ENCODE measurements at regions not wholly inside any gene's neighbourhood (a gene's known extent, or its start where the extent isn't known, plus 50 kb on each side); places are given as distances from the start of the nearest gene placed in this dataset.

DNA sequence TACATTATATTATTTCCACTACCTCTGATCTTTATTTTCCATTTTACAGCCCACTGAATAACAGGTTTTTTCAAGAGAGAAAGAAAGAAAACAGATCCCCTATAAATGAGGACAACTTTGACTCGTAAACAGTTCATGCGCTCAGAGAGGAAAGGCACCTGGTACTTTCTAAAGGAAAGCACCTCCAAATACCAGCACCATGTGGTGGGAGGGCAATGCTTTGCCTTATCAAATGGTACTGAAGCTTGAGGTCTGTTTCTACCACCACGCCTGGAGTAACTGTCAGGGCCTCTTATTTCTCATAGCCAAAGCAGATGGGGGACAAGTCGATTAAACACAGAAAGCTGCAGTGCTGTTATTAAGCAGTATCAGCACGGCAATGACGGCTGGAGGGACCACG is 510.3 kb upstream of the ZFHX3 start:
- no peak for DNase-seq

- no peak for DNase-seq
Measured at GRCh38 chr16:73553941-73554660, 506.2 kb upstream of the ZFHX3 start.

DNA sequence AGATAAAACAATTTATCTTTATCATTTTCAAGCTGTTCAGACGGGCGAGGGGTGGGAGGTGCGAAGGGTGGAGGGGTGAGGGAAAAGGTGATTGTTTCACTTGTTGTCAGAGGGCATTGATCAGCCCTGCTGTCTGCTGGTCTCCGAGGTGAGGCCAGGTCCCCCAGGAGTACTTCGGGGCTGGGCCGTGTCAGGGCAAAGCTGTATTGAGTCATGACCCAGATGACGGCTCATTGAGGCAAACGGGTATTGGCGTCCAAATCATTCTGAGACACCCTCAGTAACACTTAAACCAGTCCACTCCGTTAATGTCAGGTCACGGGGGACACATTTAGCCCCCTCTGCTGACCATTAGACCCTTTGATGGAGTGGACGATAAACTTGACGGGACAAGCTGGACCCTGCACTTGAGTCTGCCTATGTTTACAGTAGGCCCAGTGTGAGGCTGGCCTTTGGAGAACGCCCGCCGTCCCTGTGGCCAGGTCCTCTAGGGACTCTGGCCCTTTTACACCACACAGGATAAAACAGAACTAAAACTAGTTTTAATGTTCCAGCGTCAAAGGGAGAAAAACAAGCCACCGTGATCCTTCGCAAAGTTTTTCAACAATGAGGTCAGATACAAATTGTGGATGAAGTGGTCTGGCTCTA is 502.2 kb upstream of the ZFHX3 start:
- no peak for DNase-seq

GRCh38 chr16:73547552-73548403 is 499.9 kb upstream of the ZFHX3 start:
- no peak for DNase-seq

DNA sequence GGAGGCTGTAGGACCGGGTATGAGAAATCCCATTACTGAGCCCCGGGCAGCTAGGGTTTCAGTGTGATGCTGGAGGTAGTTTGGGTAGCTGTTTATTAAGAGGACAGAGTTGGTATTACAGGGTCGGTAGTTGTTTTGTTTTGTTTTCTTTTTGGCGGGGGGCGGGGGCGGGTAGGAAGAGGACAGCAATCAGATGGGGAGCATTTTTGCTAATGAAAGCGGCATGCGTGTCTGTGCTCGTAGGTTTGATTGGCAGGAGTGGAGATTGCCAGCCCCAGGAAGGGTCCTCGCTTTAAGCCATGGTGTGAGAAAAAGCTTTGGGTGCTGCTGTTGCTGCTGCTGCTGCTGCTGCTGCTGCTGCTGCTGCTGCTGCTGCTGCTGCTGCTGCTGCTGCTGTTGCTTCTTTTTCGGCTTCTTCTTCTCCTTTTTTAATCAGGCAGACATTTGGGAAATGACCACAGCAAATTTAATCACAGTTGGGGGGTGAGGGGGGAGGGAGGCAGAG is 498.5 kb upstream of the ZFHX3 start:
- DNase-seq = no peak

DNA sequence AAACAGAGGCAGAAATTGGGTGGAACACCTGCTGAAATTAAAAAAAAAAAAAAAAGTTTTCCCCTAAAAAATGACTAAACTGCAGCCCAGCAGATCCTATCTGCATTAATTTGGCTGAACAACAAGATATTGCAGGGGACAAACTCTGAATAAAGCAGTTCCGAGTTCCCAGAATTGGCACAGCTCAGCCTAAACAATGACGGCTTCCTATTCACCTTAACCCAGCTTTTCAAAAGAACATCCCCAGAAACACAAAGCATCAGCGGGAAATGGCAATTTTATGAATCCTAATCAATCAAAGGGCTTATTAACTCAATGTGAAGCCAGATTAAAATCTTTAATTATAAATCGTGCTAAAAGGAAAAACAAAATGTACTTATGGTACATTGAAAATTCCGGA is 497.8 kb upstream of the ZFHX3 start:
- DNase-seq = no peak

- DNase-seq = no peak
Measured at GRCh38 chr16:73545290-73545689, 497.4 kb upstream of the ZFHX3 start.

DNA sequence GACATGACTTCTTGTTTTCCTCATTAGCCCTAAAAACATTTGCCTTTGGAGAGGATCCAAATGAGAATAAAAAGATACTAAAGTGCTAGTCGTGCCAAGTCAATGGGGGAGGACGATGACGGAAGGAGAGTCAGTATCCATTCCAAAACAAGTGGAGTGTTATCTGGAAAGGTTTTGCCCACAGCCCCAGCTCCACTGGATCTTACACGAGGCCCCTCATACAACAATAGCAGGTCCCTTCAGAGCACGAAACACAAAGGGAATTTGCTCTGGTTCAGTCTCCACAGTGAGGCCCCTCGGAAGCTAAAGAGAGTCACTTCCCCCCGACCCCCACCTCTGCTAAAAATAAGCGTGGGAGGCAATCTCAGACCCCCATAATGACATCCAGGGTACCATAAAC is 496.9 kb upstream of the ZFHX3 start:
- no peak for DNase-seq

DNA sequence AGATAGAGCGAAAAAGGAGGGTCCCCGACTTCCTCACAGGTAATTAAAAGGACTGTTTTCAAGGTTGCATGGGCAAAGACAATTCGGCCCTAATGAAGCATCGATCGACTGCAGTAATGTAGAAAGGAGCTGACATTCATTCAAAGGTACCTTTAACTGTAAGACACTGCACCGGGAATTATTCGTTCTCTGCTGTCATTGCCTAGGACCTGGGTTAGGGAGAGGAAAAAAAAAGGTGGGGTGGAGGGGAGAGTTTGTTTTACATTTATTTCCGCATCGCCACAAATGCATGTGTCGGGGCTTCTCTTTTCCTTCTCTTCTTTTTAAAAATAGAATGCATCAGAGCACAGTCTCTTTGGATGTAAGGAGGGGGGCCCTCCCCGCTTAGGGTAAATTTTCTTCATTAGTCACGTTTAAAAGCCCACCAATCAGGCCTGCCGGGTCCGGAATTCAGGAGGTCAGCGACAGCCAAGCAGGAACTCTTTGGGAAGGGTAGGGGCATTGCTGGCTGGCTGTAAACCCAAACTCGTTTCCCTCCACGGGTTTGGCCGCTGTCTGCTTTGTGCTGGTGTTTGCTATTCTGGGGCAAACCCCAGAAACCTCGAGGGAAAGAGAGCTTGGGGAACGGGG is 496.2 kb upstream of the ZFHX3 start:
- DNase-seq = no peak

DNA sequence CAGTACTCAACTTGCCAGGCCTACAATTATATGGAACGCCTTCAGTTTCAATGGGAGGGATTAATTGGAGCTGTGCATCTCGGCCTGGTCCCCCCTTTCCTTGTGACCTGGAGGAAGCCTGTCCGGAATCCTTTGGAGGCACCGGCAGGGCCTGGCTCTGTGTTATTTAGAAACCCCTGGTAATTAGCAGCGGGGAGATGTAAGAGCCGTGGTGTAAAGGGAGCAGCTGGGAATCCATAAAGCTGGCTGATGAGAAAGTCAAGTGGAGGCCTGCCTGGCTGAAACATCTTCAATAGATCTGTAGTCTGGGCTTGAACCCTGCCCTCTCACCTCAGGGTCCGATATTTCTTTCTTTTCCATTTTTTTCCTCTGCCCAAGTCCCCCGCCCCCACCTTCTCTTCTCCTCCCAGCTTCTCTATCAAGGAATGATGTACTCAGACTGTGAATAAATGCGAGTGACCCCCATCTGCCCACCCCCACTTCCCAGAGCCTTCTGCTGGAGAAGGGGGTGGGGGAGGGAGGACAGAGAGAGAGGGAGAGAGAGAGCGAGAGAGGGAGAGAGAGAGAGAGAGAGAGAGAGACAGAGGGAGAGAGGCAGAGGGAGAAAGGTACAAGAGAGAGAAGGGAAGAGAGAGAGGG is 495.5 kb upstream of the ZFHX3 start:
- DNase-seq = no peak

DNA sequence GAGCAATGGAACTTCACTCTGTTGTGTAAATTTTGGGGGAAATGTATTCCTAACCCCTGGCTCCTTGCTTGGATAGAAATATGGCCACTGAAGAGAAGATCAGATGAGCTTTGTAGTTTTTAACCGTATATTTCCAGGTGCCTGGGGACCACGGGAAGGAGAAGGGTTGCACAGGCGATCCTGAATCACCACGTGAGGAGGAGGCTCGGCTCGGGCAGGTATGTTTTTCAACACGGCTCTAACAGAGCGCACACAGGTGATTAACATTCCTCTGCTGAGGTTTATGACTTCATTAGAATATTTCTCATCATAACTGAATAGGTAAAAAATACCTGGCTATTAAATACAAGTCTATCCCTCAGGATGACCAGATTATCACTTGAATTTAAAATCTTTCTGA is 495.0 kb upstream of the ZFHX3 start:
- DNase-seq = no peak

- no peak for DNase-seq
Measured at GRCh38 chr16:73537921-73538320, 490.0 kb upstream of the ZFHX3 start.

GRCh38 chr16:73536931-73537330 is 489.0 kb upstream of the ZFHX3 start:
- no peak for DNase-seq

GRCh38 chr16:73531021-73531420 is 483.1 kb upstream of the ZFHX3 start:
- DNase-seq = no peak

- DNase-seq = no peak
Measured at GRCh38 chr16:73530529-73530928, 482.6 kb upstream of the ZFHX3 start.

- DNase-seq = no peak
Measured at GRCh38 chr16:73529303-73530012, 481.5 kb upstream of the ZFHX3 start.

GRCh38 chr16:73527187-73527586 is 479.3 kb upstream of the ZFHX3 start:
- DNase-seq = no peak

DNA sequence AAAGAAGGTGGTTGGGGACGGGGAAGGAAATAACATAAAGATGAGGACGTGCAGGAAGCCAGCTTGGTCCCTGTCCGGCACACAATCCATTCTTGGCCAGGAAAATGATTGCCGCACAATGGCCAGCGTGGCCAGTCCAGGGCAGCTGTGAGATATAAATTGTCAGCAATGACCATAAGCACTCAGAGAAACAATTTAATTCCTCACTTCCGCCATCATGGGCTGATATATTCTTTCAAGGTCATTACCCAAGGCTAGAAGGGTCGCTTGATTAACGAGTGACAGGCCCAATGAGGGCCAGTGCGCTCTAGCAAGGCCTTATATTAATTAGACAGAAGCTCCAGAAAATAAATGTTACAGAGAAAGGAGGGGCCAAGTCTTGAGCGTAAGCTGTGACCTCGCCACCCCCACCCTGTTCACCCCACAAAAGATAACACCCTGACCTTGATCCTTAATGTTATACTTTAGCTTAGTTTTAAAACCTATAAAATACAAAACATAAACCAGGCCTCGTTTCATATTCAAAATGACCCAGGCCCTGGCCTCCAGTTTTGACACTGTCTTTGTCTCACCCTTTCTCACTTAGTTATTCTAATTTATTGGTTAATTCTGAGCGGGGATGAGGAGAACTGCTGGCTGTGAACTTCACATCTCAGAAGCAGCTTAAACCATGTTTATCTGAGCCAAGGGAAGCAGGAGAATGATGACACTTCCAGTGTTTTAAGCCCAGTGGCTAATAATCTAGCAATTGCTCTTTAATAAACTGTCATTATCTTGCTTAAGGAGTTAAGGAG is 478.3 kb upstream of the ZFHX3 start:
- no peak for DNase-seq

DNA sequence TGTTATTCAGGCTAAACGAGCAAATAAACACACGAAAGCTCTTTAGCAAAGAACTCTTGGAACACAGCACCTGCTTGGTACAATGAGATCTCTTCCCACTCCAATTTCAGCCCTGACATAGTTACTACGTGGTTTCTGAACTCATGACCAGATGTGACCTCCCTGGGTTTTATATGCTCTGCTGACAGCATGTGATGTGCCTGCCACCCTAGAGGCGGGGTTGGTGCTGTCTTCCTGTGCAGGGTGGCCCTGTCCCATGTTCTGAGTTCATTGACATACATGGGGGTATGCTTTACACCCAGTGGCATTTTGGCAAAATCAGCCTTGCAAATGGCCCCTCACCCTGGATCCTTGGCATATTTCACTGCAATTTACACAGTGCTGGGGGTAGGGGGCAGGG is 475.3 kb upstream of the ZFHX3 start:
- no peak for DNase-seq

DNA sequence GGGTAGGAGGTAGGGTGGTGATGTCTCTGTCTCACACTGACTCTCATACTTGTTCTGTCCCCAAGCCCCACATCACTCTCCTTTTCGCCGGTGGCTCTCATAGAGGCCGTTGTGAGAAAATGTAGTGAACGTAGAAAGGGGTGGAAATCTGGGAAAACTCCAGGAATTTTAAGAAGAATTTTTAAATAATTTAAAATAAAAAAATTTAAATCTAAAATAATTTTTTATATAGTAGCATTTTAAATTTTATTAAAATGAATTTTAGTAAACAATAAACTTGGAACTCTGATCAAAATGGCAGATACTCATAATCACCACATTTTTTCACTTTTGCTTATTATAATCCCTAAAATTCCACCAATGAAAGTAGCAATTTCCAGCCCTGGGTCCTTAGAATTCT is 473.6 kb upstream of the ZFHX3 start:
- no peak for DNase-seq

- DNase-seq = no peak
Measured at GRCh38 chr16:73515616-73516015, 467.7 kb upstream of the ZFHX3 start.
